RCC 7860 (cell line): ENCODE measurements at regions not wholly inside any gene's neighbourhood (a gene's known extent, or its start where the extent isn't known, plus 50 kb on each side); places are given as distances from the start of the nearest gene placed in this dataset.

ENCODE experiments used
- DNase-seq: peaks from one replicate; pipeline ENCODE4 v3.0.0-alpha.2; 2015; ENCODE audit warnings: low spot score
- FAIRE-seq: peaks from 2 replicates; lab custom pipeline; 2012; peaks lifted over from hg19 to GRCh38; lab: Jason Lieb, UNC

DNA sequence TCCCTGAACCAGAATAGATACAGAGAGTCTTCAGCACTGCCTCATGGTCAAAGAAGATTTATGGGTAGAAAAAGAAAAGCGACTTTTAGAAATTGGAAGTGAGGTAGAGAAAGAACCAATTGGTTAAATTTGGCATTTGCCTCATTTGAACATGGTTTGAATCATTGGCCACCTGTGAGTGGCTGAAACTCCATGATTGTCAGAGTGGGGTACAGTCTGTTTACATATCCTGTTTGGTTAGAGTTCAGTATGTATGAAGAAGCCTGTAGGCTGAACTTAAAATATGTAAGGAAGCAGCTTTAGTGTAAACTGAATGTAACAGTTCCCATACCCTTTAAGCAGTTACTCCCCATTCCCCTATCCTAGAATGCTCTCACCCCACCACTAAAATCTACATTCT lies 76.0 kb upstream of the CTSO start:
- DNase-seq (no peak), FAIRE-seq (no peak)

DNA sequence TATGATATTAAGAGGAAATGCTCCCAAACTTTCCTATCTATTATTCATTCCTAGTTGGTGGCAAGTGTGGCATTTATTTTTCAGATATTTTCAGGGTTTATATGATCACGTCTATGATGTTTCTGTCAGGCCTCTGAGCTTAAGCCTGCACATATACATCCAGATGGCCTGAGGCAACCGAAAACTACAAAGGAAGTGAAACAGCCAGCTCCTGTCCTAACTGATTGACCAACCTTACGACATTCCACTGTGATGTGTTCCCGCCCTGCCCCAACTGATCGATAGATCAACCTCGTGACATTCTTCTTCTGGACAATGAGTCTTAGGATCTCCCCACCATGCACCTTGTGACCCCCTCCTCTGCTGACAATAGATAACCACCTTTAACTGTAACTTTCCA lies 67.6 kb upstream of the CTSO start:
- FAIRE-seq (no peak), DNase-seq (no peak)

DNA sequence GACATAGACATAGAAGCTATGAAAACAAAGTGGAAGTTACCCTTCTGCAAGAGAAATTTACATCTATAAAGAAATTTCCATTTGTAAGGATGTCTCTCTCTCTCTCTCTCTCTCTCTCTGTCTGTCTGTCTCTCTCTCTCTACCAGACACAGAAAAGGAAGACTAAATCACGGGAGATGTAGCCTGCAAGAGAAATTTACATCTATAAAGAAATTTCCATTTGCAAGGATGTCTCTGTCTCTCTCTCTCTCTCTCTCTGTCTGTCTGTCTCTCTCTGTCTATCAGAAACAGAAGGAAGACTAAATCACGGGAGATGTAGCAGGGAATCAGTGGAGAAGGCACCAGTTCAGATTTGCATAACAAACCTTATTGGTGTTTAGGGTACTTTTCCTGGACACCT lies 65.6 kb upstream of the CTSO start:
- DNase-seq, result no peak
- FAIRE-seq, result no peak

GRCh38 chr4:156018383-156018782 lies 64.7 kb upstream of the CTSO start:
- no peak for FAIRE-seq

GRCh38 chr4:156015781-156016180 lies 62.1 kb upstream of the CTSO start:
- FAIRE-seq, result no peak
- no peak for DNase-seq

More at GRCh38 chr4:156018383-156018782, 64.7 kb upstream of the CTSO start:
- no peak for DNase-seq

DNA sequence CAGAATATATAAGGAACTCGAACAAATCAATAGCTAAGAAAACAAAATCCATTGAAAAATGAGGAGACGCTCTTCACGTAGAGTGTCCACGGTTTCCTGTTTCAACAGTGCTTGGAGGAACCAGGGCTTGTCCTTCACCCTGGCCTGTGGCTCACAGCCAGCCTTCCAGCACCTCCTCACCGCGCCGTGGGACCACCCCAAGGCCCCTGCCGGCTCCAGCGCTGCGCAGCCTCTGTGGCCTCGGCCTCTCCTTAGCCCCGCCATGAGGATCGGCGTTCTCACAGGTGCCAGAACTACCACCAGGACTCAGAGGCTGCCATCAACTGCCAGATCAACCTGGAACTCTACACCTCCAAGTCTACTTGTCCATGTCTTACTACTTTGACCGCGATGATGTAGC lies 52.5 kb upstream of the CTSO start:
- no peak for DNase-seq

More for the DNA sequence above, 52.5 kb upstream of the CTSO start:
- no peak for FAIRE-seq
